GM12878 (cell line): ENCODE measurements at regions not wholly inside any gene's neighbourhood (a gene's known extent, or its start where the extent isn't known, plus 50 kb on each side); places are given as distances from the start of the nearest gene placed in this dataset.

Source experiments
- ATAC-seq: fragments of 200-7000 bp; cut with Tn5 transposase; 3 replicates; pipeline ENCODE4 v1.9.1; 2020; ENCODE audit warnings: mild to moderate bottlenecking, moderate library complexity
- BruUV-seq: library from RNA; stranded (reverse); fragments of 400-500 nt; replicated peaks from 2 replicates; lab custom pipeline; 2021; lab: Mats Ljungman, UMichigan
- CTCF ChIA-PET: fragments of 300-600 bp; sonication (Branson Sonifier 250); formaldehyde crosslinking; extraction: SDS; loops from one replicate; lab custom pipeline; 2021; ENCODE audit warnings: inconsistent platforms; lab: Yijun Ruan, JAX
- POLR2A ChIA-PET: fragments of 350-600 bp; formaldehyde crosslinking; extraction: SDS; loops from one replicate; lab custom pipeline; 2021; ENCODE audit warnings: inconsistent platforms; lab: Charles Lee
- RAD21 ChIA-PET: fragments of 300-600 bp; sonication (Branson Sonifier 250); formaldehyde crosslinking; loops from one replicate; lab custom pipeline; 2023; ENCODE audit warnings: antibody characterized with exemption; ENCODE audit not compliant: unreplicated experiment; lab: Charles Lee
- SMC1A ChIA-PET: fragments of 300-600 bp; sonication (Branson Sonifier 250); formaldehyde crosslinking; loops from one replicate; lab custom pipeline; 2023; ENCODE audit not compliant: unreplicated experiment, uncharacterized antibody; lab: Charles Lee
- DNase-seq: peaks from one replicate; pipeline ENCODE4 v3.0.0-alpha.2; 2011; ENCODE audit warnings: low read depth, low spot score
- FAIRE-seq: peaks from 3 replicates; lab custom pipeline; 2011; peaks lifted over from hg19 to GRCh38; lab: Jason Lieb, UNC
- H2AFZ ChIP-seq: 2 replicates; pipeline ENCODE4 v1.6.0; 2011; ENCODE audit warnings: low read depth, low read length, control low read depth; ENCODE audit not compliant: control insufficient read depth
- H3K27ac ChIP-seq: 2 replicates; pipeline ENCODE4 v1.5.1; 2011; ENCODE audit warnings: control low read depth; ENCODE audit not compliant: control insufficient read depth, insufficient read depth
- H3K27me3 ChIP-seq, 2 experiments: replicated peaks in 1 of 2; 2 replicates each; pipeline versions ENCODE4 v1.6.0 to v1.6.1; 2011; ENCODE audit warnings: low read length in 1 of 2; ENCODE audit not compliant: control insufficient read depth in 2 of 2, insufficient read depth in 2 of 2
- H3K36me3 ChIP-seq, 2 experiments: 2 replicates each; pipeline ENCODE4 v1.5.1; 2011; ENCODE audit warnings: low read length in 1 of 2; ENCODE audit not compliant: control insufficient read depth in 2 of 2, insufficient read depth in 2 of 2
- H3K4me1 ChIP-seq: 2 replicates; pipeline ENCODE4 v1.6.1; 2011; ENCODE audit warnings: mild to moderate bottlenecking, low read length, moderate library complexity, mixed read lengths; ENCODE audit not compliant: control insufficient read depth, insufficient read depth
- H3K4me2 ChIP-seq: 2 replicates; pipeline ENCODE4 v1.6.0; 2011; ENCODE audit warnings: control low read depth; ENCODE audit not compliant: control insufficient read depth, insufficient read depth
- H3K4me3 ChIP-seq: fragments of 200-600 bp; sonication (generic); 2 replicates; pipeline ENCODE4 v1.5.1; 2016
- H3K79me2 ChIP-seq: 2 replicates; pipeline ENCODE4 v1.6.0; 2011; ENCODE audit warnings: low read length; ENCODE audit not compliant: control insufficient read depth, insufficient read depth
- H3K9ac ChIP-seq: 2 replicates; pipeline ENCODE4 v1.8.0; 2011; ENCODE audit warnings: low read length, control low read depth, mixed read lengths; ENCODE audit not compliant: control insufficient read depth, insufficient read depth
- H3K9me3 ChIP-seq: replicated peaks from 3 replicates; pipeline ENCODE4 v1.5.1; 2011; ENCODE audit warnings: mild to moderate bottlenecking, low read length; ENCODE audit not compliant: control insufficient read depth, insufficient read depth
- H4K20me1 ChIP-seq: 2 replicates; pipeline ENCODE4 v1.6.0; 2011; ENCODE audit not compliant: control insufficient read depth, insufficient read depth
- ATF7 ChIP-seq: fragments of 450-650 bp; IDR thresholded peaks from 2 replicates; pipeline ENCODE4 v1.6.1; 2016; ENCODE audit warnings: low read depth, mild to moderate bottlenecking
- BCL11A ChIP-seq: IDR thresholded peaks from 2 replicates; pipeline ENCODE4 v1.6.1; 2011; ENCODE audit warnings: low read depth, low read length
- CREM ChIP-seq: IDR thresholded peaks from 2 replicates; pipeline ENCODE4 v1.6.1; 2014; ENCODE audit warnings: antibody characterized with exemption, low read depth
- EED ChIP-seq: sonication (generic); IDR thresholded peaks from 2 replicates; pipeline ENCODE4 v1.6.1; 2016; ENCODE audit warnings: antibody characterized with exemption, low read depth
- FOS ChIP-seq: IDR thresholded peaks from 3 replicates; pipeline ENCODE4 v1.6.1; 2011; ENCODE audit warnings: borderline replicate concordance; ENCODE audit not compliant: insufficient read length; ENCODE audit errors: extremely low read depth
- IKZF2 ChIP-seq, 2 experiments: fragments of 450-650 bp; IDR thresholded peaks; 2 replicates each; pipeline ENCODE4 v1.6.1; 2017; ENCODE audit warnings: mild to moderate bottlenecking in 2 of 2, moderate library complexity in 2 of 2
- NBN ChIP-seq: fragments of 450-650 bp; IDR thresholded peaks from 2 replicates; pipeline ENCODE4 v1.6.1; 2016
- PML ChIP-seq: IDR thresholded peaks from 2 replicates; pipeline ENCODE4 v1.6.1; 2012; ENCODE audit warnings: low read length, inconsistent platforms
- RFX5 ChIP-seq: IDR thresholded peaks from 2 replicates; pipeline ENCODE4 v1.6.1; 2011; ENCODE audit warnings: low read depth, low read length, improper control_type of control experiment
- STAT1 ChIP-seq: fragments of 450-650 bp; conservative IDR thresholded peaks from 2 replicates; pipeline ENCODE4 v1.6.1; 2014; ENCODE audit warnings: antibody characterized with exemption, mild to moderate bottlenecking
- SUPT20H ChIP-seq: IDR thresholded peaks from 2 replicates; pipeline ENCODE4 v1.6.1; 2011; ENCODE audit warnings: low read depth, mild to moderate bottlenecking, low read length, moderate library complexity, borderline replicate concordance; ENCODE audit not compliant: control insufficient read depth
- ZNF622 ChIP-seq: fragments of 450-650 bp; IDR thresholded peaks from 2 replicates; pipeline ENCODE4 v1.6.1; 2017; ENCODE audit warnings: mild to moderate bottlenecking, inconsistent platforms
- WGBS: methylation state at CpG from one replicate; pipeline ENCODE4 v1.1.6; 2016; ENCODE audit warnings: low lambda C conversion rate; ENCODE audit not compliant: insufficient replicate concordance, insufficient coverage; ENCODE audit errors: missing lambda C conversion rate; 5-methylcytosine and 5-hydroxymethylcytosine counted together
- in situ Hi-C: fragments of 300-500 bp; cut with MboI; formaldehyde crosslinking; loops from 9 replicates; pipeline ENCODE4 v1.14.3; 2018; ENCODE audit warnings: mixed read lengths
- intact Hi-C: fragments of 100-400 bp; cut with micrococcal nuclease; formaldehyde crosslinking; loops from one replicate; pipeline ENCODE4 v1.14.2; 2022; ENCODE audit not compliant: unreplicated experiment
- TF ChIP-seq, protein P1 (sequence below): IDR thresholded peaks from 2 replicates; pipeline ENCODE4 v1.6.1; 2012; ENCODE audit warnings: low read depth, low read length, improper control_type of control experiment

DNA sequence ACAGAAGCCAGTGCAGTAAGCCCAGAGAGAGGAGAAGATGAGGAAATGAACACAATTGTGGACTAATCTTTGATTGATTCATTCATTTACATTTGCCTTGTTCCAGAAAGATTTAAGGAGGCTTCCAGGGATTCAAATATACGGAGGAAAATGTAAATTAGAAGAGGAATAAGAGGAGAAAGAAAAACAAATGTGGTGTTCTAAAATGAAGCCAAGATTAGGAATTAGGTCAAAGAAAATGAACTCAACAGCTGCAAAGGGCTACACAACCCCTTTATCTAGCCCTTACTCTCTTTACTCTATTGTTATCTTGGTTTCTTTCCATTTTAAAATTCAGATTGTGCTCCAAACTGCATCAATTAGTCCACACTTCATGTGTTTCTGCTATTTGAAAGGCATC lies 196.8 kb downstream of the SPATA18 start:
- H3K27me3 ChIP-seq, result no peaks in the 10 kb centered on the region
- no peak overlapping the region for H3K4me2 ChIP-seq
- RAD21 ChIA-PET, result no interaction called here
- no peaks in the 10 kb centered on the region for H3K36me3 ChIP-seq
- H3K4me3 ChIP-seq, result no peak overlapping the region
- no peak overlapping the region for H3K27ac ChIP-seq
- ATAC-seq (no peak), FAIRE-seq (no peak), DNase-seq (no peak)
- H3K4me1 ChIP-seq, result no peaks in the 10 kb centered on the region
- no peak overlapping the region for H2AFZ ChIP-seq
- POLR2A ChIA-PET, result no interaction called here
- TF ChIP-seq, protein P1, sequence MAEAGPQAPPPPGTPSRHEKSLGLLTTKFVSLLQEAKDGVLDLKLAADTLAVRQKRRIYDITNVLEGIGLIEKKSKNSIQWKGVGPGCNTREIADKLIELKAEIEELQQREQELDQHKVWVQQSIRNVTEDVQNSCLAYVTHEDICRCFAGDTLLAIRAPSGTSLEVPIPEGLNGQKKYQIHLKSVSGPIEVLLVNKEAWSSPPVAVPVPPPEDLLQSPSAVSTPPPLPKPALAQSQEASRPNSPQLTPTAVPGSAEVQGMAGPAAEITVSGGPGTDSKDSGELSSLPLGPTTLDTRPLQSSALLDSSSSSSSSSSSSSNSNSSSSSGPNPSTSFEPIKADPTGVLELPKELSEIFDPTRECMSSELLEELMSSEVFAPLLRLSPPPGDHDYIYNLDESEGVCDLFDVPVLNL, result no peak
- TF ChIP-seq EED (no peak), RFX5 (no peak), ATF7 (no peak), NBN (no peak), PML (no peak), ZNF622 (no peak), BCL11A (no peak), STAT1 (no peak), SUPT20H (no peak), CREM (no peak), IKZF2 (IDR thresholded peaks at IDR 0.05) (no peak), FOS (no peak)
- no peaks in the 10 kb centered on the region for H4K20me1 ChIP-seq
- BruUV-seq, result no TSS peak
- no peaks in the 10 kb centered on the region for H3K79me2 ChIP-seq
- no peak overlapping the region for H3K9ac ChIP-seq
- no peaks in the 10 kb centered on the region; the same call in 2 of the 3 replicates for H3K9me3 ChIP-seq
- WGBS, result 0% methylated on average over 1 of the region's 1 CpG
- in situ Hi-C loops (no loop called here), intact Hi-C loops (no loop called here)
- SMC1A ChIA-PET, result no interaction called here
- CTCF ChIA-PET, result no interaction called here
